ENCODE measurements at regions not wholly inside any gene's neighbourhood (a gene's known extent, or its start where the extent isn't known, plus 50 kb on each side); places are given as distances from the start of the nearest gene placed in this dataset.

GRCh38 chr13:81314461-81314860 lies 973.5 kb upstream of the SPRY2 start:
- TF ChIP-seq SMC3 (IDR thresholded peaks at IDR 0.05; ENCODE audit: borderline replicate concordance, low read length) (no peak), KDM1A (IDR thresholded peaks at IDR 0.05; ENCODE audit: borderline replicate concordance) (no peak), TAF1 (IDR thresholded peaks at IDR 0.05; ENCODE audit: borderline replicate concordance, low read depth, low read length) (no peak), ZNF217 (IDR thresholded peaks at IDR 0.05) (no peak)
- TF ChIP-seq, protein P1, sequence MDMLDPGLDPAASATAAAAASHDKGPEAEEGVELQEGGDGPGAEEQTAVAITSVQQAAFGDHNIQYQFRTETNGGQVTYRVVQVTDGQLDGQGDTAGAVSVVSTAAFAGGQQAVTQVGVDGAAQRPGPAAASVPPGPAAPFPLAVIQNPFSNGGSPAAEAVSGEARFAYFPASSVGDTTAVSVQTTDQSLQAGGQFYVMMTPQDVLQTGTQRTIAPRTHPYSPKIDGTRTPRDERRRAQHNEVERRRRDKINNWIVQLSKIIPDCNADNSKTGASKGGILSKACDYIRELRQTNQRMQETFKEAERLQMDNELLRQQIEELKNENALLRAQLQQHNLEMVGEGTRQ (IDR thresholded peaks at IDR 0.05; ENCODE audit: borderline replicate concordance, low read depth, low read length) = no peak
- TF ChIP-seq, protein P2, sequence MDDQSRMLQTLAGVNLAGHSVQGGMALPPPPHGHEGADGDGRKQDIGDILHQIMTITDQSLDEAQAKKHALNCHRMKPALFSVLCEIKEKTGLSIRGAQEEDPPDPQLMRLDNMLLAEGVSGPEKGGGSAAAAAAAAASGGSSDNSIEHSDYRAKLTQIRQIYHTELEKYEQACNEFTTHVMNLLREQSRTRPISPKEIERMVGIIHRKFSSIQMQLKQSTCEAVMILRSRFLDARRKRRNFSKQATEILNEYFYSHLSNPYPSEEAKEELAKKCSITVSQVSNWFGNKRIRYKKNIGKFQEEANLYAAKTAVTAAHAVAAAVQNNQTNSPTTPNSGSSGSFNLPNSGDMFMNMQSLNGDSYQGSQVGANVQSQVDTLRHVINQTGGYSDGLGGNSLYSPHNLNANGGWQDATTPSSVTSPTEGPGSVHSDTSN (IDR thresholded peaks at IDR 0.05; ENCODE audit: insufficient replicate concordance, low read depth, low read length) = no peak

All from GM12878 (cell line).